Trophoblast cell (in vitro differentiated cells and primary cell): ENCODE measurements at regions not wholly inside any gene's neighbourhood (a gene's known extent, or its start where the extent isn't known, plus 50 kb on each side); places are given as distances from the start of the nearest gene placed in this dataset.

Experiments
- DNase-seq, 2 donors: peaks; one replicate each; pipeline ENCODE4 v3.0.0-alpha.2; 2016
- H2AFZ ChIP-seq: 2 replicates; pipeline ENCODE4 v1.6.1; 2013; ENCODE audit warnings: low read length, moderate library complexity, mild to moderate bottlenecking; ENCODE audit not compliant: insufficient read depth, poor library complexity
- H2AK5ac ChIP-seq: 2 replicates; pipeline ENCODE4 v1.6.1; 2013; ENCODE audit warnings: mild to moderate bottlenecking, low read length
- H2BK120ac ChIP-seq: 2 replicates; pipeline ENCODE4 v1.6.1; 2013; ENCODE audit warnings: low read length, mild to moderate bottlenecking, moderate library complexity; ENCODE audit not compliant: insufficient read depth, poor library complexity
- H2BK12ac ChIP-seq: 2 replicates; pipeline ENCODE4 v1.6.1; 2013; ENCODE audit warnings: mild to moderate bottlenecking, low read length, moderate library complexity
- H2BK5ac ChIP-seq: 2 replicates; pipeline ENCODE4 v1.6.1; 2013; ENCODE audit warnings: low read length, low read depth, moderate library complexity, mild to moderate bottlenecking; ENCODE audit not compliant: poor library complexity
- H3K14ac ChIP-seq: 2 replicates; pipeline ENCODE4 v1.6.1; 2013; ENCODE audit warnings: mild to moderate bottlenecking, low read length
- H3K18ac ChIP-seq: 2 replicates; pipeline ENCODE4 v1.6.1; 2013; ENCODE audit warnings: mild to moderate bottlenecking, low read length
- H3K23ac ChIP-seq: 2 replicates; pipeline ENCODE4 v1.6.1; 2013; ENCODE audit warnings: low read length
- H3K27ac ChIP-seq: 2 replicates; pipeline ENCODE4 v1.5.1; 2013; ENCODE audit warnings: low read depth, mild to moderate bottlenecking, inconsistent platforms, low read length, moderate library complexity
- H3K27me3 ChIP-seq: 2 replicates; pipeline ENCODE4 v1.6.1; 2013; ENCODE audit warnings: inconsistent platforms, mild to moderate bottlenecking, low read length, moderate library complexity; ENCODE audit not compliant: insufficient read depth
- H3K36me3 ChIP-seq, 2 experiments: 1 replicate in 1 of 2; 2 replicates in 1 of 2; pipeline ENCODE4 v1.6.1; 2013; ENCODE audit warnings: low read length in 2 of 2, mild to moderate bottlenecking in 2 of 2, moderate library complexity in 1 of 2; ENCODE audit not compliant: insufficient read depth in 2 of 2, control insufficient read depth in 1 of 2
- H3K4ac ChIP-seq: 2 replicates; pipeline ENCODE4 v1.6.1; 2013; ENCODE audit warnings: low read depth, mild to moderate bottlenecking, low read length, moderate library complexity
- H3K4me1 ChIP-seq, 2 experiments: 1 replicate in 1 of 2; 2 replicates in 1 of 2; pipeline ENCODE4 v1.6.1; 2013; ENCODE audit warnings: low read length in 2 of 2, mild to moderate bottlenecking in 2 of 2, moderate library complexity in 1 of 2; ENCODE audit not compliant: insufficient read depth in 2 of 2, control insufficient read depth in 1 of 2
- H3K4me2 ChIP-seq: 2 replicates; pipeline ENCODE4 v1.6.1; 2013; ENCODE audit warnings: inconsistent platforms, mild to moderate bottlenecking, low read length, moderate library complexity
- H3K4me3 ChIP-seq: 2 replicates; pipeline ENCODE4 v1.5.1; 2013; ENCODE audit warnings: mild to moderate bottlenecking, low read depth, low read length, inconsistent platforms
- H3K79me1 ChIP-seq: one replicate; pipeline ENCODE4 v1.6.1; 2013; ENCODE audit warnings: low read length
- H3K79me2 ChIP-seq: 2 replicates; pipeline ENCODE4 v1.6.1; 2013; ENCODE audit warnings: low read length, mild to moderate bottlenecking; ENCODE audit not compliant: control insufficient read depth, insufficient read depth, poor library complexity
- H3K9ac ChIP-seq: 2 replicates; pipeline ENCODE4 v1.6.1; 2013; ENCODE audit warnings: mild to moderate bottlenecking, low read length
- H3K9me3 ChIP-seq: 2 replicates; pipeline ENCODE4 v1.6.1; 2013; ENCODE audit warnings: low read depth, mild to moderate bottlenecking, control low read depth, inconsistent platforms, low read length; ENCODE audit not compliant: insufficient read depth
- H4K12ac ChIP-seq: 2 replicates; pipeline ENCODE4 v1.6.1; 2013; ENCODE audit warnings: low read depth, mild to moderate bottlenecking, low read length, moderate library complexity
- H4K8ac ChIP-seq: 2 replicates; pipeline ENCODE4 v1.6.1; 2013; ENCODE audit warnings: low read depth, mild to moderate bottlenecking, low read length, moderate library complexity
- H4K91ac ChIP-seq: one replicate; pipeline ENCODE4 v1.6.1; 2013; ENCODE audit warnings: low read depth, mild to moderate bottlenecking, low read length, moderate library complexity
- WGBS: extraction: QIAGEN DNeasy Blood & Tissue Kit; methylation state at CpG from one replicate; pipeline ENCODE4 v1.1.7; 2013; ENCODE audit warnings: missing lambda C conversion rate; ENCODE audit not compliant: insufficient read length, insufficient coverage; ENCODE audit errors: extremely low coverage; 5-methylcytosine and 5-hydroxymethylcytosine counted together

DNA sequence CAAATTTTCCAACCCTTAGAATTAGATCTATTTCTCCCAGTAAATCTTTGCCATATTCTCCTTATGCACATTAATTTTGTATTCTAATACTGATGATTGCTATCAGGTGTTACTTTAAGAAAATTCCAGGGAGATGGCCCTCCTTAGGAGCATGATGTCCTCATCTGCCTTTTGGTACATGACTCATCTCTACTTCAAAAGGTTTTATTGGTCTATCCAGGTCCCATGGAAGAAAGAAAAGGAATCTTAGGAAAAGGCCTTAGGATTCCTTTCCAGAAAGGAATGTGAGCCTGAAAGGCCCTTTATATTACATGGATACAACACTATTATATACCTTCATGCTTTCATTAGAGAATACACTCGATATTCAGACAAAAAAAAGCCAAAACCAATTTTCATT lies 968.2 kb downstream of the STIM2 start:
- H3K18ac ChIP-seq = no peak overlapping the region
- H3K4me1 ChIP-seq = no peaks in the 10 kb centered on the region
- no peak overlapping the region for H4K12ac ChIP-seq
- H2AFZ ChIP-seq = no peak overlapping the region
- H3K79me2 ChIP-seq = no peaks in the 10 kb centered on the region
- no peak overlapping the region for H2AK5ac ChIP-seq
- no peak overlapping the region for H2BK12ac ChIP-seq
- H3K4me3 ChIP-seq = no peak overlapping the region
- no peak overlapping the region for H4K8ac ChIP-seq
- H3K4ac ChIP-seq = no peak overlapping the region
- H3K14ac ChIP-seq = no peak overlapping the region
- H2BK120ac ChIP-seq = no peak overlapping the region
- DNase-seq = no peak
- no peaks in the 10 kb centered on the region for H3K27me3 ChIP-seq
- no peaks in the 10 kb centered on the region for H3K9me3 ChIP-seq
- no peak overlapping the region for H3K23ac ChIP-seq
- no peak overlapping the region for H3K9ac ChIP-seq
- no peaks in the 10 kb centered on the region for H3K36me3 ChIP-seq
- H2BK5ac ChIP-seq = no peak overlapping the region
- no peaks in the 10 kb centered on the region for H3K79me1 ChIP-seq
- H3K27ac ChIP-seq = no peak overlapping the region
- H4K91ac ChIP-seq = no peak overlapping the region
- no peak overlapping the region for H3K4me2 ChIP-seq
- no CpG with 5 or more reads among the region's 1 CpG for WGBS

DNA sequence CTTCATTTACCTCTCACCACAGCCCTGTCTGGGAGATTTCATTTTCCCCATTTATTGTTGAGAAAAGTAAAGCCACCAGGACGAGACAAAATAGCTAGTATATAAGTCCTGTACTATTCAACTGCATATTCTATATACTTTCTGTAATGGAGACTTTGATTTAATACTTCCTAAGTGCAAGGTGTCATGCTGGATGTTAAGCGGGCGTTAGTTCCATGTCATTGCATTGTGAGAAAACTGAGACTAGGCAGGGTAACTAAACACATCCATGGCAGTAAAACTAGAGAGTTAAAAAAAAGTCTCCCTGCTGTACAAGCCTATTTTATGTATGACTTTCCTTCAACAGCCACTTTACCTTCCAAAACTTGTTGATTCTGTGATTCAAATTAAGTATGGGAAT lies 969.6 kb downstream of the STIM2 start:
- Histone ChIP-seq H3K23ac (no peak overlapping the region), H2BK120ac (no peak overlapping the region), H3K4me1 (no peaks in the 10 kb centered on the region), H4K91ac (no peak overlapping the region), H3K4me2 (no peak overlapping the region), H3K79me1 (no peaks in the 10 kb centered on the region), H4K12ac (no peak overlapping the region), H3K27me3 (no peaks in the 10 kb centered on the region), H2AK5ac (no peak overlapping the region), H4K8ac (no peak overlapping the region), H3K36me3 (no peaks in the 10 kb centered on the region), H3K79me2 (no peaks in the 10 kb centered on the region), H3K4ac (no peak overlapping the region), H3K14ac (no peak overlapping the region), H3K9ac (no peak overlapping the region), H3K4me3 (no peak overlapping the region), H3K9me3 (no peaks in the 10 kb centered on the region), H2AFZ (no peak overlapping the region), H3K27ac (no peak overlapping the region), H3K18ac (no peak overlapping the region), H2BK12ac (no peak overlapping the region), H2BK5ac (no peak overlapping the region)
- WGBS = no CpG with 5 or more reads among the region's 3 CpGs
- DNase-seq = no peak

DNA sequence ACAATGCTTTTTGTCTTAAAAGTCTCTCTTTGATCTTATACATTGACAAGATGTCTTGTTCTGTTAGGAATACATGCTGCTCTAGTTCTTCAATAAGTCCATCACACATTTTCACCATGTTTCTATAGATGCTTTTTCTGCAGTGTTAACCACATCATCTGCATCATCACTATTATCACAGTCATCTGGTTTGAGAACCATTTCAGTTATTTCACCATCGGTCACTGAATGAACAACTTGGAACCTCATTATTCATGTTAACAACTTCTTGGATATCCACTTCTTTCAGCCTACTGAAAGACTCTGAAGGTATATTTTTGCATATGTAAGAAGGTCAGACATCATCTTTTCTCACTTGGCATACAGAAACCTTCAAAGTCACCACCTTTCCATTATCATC lies 975.2 kb downstream of the STIM2 start:
- no peak overlapping the region for H2AK5ac ChIP-seq
- H3K4me1 ChIP-seq = no peaks in the 10 kb centered on the region
- no peak overlapping the region for H3K4ac ChIP-seq
- no peak overlapping the region for H3K27ac ChIP-seq
- no peak overlapping the region for H3K9ac ChIP-seq
- no peak overlapping the region for H2BK120ac ChIP-seq
- H3K9me3 ChIP-seq = no peaks in the 10 kb centered on the region
- H3K4me3 ChIP-seq = no peak overlapping the region
- H4K8ac ChIP-seq = no peak overlapping the region
- no peaks in the 10 kb centered on the region for H3K27me3 ChIP-seq
- no peaks in the 10 kb centered on the region for H3K79me2 ChIP-seq
- H2AFZ ChIP-seq = no peak overlapping the region
- no peak overlapping the region for H2BK12ac ChIP-seq
- DNase-seq = no peak
- H4K91ac ChIP-seq = no peak overlapping the region
- no peak overlapping the region for H3K4me2 ChIP-seq
- no peak overlapping the region for H3K23ac ChIP-seq
- no peaks in the 10 kb centered on the region for H3K79me1 ChIP-seq
- WGBS = no CpG with 5 or more reads among the region's 1 CpG
- no peaks in the 10 kb centered on the region for H3K36me3 ChIP-seq
- H2BK5ac ChIP-seq = no peak overlapping the region
- H3K14ac ChIP-seq = no peak overlapping the region
- no peak overlapping the region for H3K18ac ChIP-seq
- no peak overlapping the region for H4K12ac ChIP-seq

DNA sequence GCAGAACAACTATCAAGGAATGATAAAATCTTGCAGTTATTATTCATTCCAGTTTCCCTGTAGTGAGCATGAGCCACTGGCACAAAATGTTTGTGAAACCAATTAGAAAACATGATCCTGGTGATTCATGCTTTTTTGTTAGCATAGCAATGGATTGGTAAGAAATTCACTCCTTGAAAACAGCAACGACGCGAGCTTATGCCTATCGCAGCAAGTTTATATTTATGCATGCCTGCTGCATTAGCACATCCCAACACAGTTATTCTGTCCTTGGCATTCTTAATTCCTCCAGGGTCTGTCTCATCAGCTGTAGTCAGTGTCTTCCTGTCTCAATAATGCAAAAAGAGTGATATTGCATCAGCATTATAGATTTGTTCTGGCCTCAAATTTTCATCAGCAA lies 975.9 kb downstream of the STIM2 start:
- Histone ChIP-seq H2AK5ac (no peak overlapping the region), H3K23ac (no peak overlapping the region), H4K91ac (no peak overlapping the region), H3K4me3 (no peak overlapping the region), H3K27me3 (no peaks in the 10 kb centered on the region), H3K27ac (no peak overlapping the region), H3K4ac (no peak overlapping the region), H2BK5ac (no peak overlapping the region), H2BK12ac (no peak overlapping the region), H4K8ac (no peak overlapping the region), H2BK120ac (no peak overlapping the region), H4K12ac (no peak overlapping the region), H3K36me3 (no peaks in the 10 kb centered on the region), H3K14ac (no peak overlapping the region), H3K4me1 (no peaks in the 10 kb centered on the region), H3K79me1 (no peaks in the 10 kb centered on the region), H3K79me2 (no peaks in the 10 kb centered on the region), H3K18ac (no peak overlapping the region), H3K9me3 (no peaks in the 10 kb centered on the region), H3K9ac (no peak overlapping the region), H2AFZ (no peak overlapping the region), H3K4me2 (no peak overlapping the region)
- no CpG with 5 or more reads among the region's 4 CpGs for WGBS
- no peak for DNase-seq

DNA sequence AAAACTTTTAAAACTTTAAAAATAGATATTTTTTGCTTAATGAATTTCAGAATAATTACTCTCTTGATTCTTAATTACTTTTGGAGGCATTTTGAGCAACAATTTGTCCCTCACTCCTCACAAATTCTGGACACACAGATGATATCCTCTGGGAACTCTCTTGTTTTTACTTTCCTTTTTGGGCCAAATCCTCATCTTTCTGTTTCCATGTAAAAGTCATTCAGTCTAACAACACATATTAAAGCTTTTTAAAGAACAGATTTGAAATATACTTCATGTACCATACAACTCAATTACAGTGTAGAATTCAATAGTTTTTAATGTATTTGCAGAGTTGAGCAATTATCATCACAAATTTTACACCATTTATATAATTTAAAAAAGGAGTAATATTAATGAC lies 983.1 kb downstream of the STIM2 start:
- Histone ChIP-seq H2BK120ac (no peak overlapping the region), H4K12ac (no peak overlapping the region), H3K4me1 (no peaks in the 10 kb centered on the region), H3K79me2 (no peaks in the 10 kb centered on the region), H2AFZ (no peak overlapping the region), H3K9me3 (no peaks in the 10 kb centered on the region), H3K36me3 (no peaks in the 10 kb centered on the region), H3K79me1 (no peaks in the 10 kb centered on the region), H3K4me3 (no peak overlapping the region), H3K27me3 (no peaks in the 10 kb centered on the region), H2AK5ac (no peak overlapping the region), H2BK12ac (no peak overlapping the region), H3K4ac (no peak overlapping the region), H3K18ac (no peak overlapping the region), H4K8ac (no peak overlapping the region), H3K23ac (no peak overlapping the region), H3K9ac (no peak overlapping the region), H4K91ac (no peak overlapping the region), H2BK5ac (no peak overlapping the region), H3K4me2 (no peak overlapping the region), H3K27ac (no peak overlapping the region), H3K14ac (no peak overlapping the region)
- no peak for DNase-seq
